Neural cell (in vitro differentiated cells): ENCODE measurements at regions not wholly inside any gene's neighbourhood (a gene's known extent, or its start where the extent isn't known, plus 50 kb on each side); places are given as distances from the start of the nearest gene placed in this dataset.

Source experiments
- EP300 ChIP-seq: fragments of 450-650 bp; conservative IDR thresholded peaks from 2 replicates; pipeline ENCODE4 v1.6.1; 2014; ENCODE audit warnings: antibody characterized with exemption, mild to moderate bottlenecking, moderate library complexity; ENCODE audit not compliant: poor library complexity, severe bottlenecking
- EZH2 ChIP-seq: fragments of 200-600, 300-800 bp; shearing (Covaris generic), sonication (generic); IDR thresholded peaks from 2 replicates; pipeline ENCODE4 v1.6.1; 2014; ENCODE audit warnings: antibody characterized with exemption, low read length, borderline replicate concordance, mild to moderate bottlenecking; ENCODE audit not compliant: insufficient read depth, poor library complexity, severe bottlenecking
- MXI1 ChIP-seq: fragments of 450-650 bp; conservative IDR thresholded peaks from 2 replicates; pipeline ENCODE4 v1.6.1; 2014; ENCODE audit warnings: antibody characterized with exemption, mild to moderate bottlenecking; ENCODE audit not compliant: poor library complexity, severe bottlenecking
- POLR2AphosphoS5 ChIP-seq: IDR thresholded peaks from 2 replicates; pipeline ENCODE4 v1.6.1; 2012
- RAD21 ChIP-seq: fragments of 450-650 bp; conservative IDR thresholded peaks from 2 replicates; pipeline ENCODE4 v1.6.1; 2014; ENCODE audit warnings: antibody characterized with exemption, mild to moderate bottlenecking, moderate library complexity
- SMC3 ChIP-seq: fragments of 450-650 bp; conservative IDR thresholded peaks from 2 replicates; pipeline ENCODE4 v1.6.1; 2014; ENCODE audit warnings: antibody characterized with exemption, mild to moderate bottlenecking, moderate library complexity; ENCODE audit not compliant: poor library complexity
- TAF1 ChIP-seq: IDR thresholded peaks from 2 replicates; pipeline ENCODE4 v1.6.1; 2012; ENCODE audit warnings: low read depth
- TF ChIP-seq, protein P1 (sequence below): fragments of 450-650 bp; IDR thresholded peaks from 2 replicates; pipeline ENCODE4 v1.5.1; 2014; ENCODE audit warnings: antibody characterized with exemption, mild to moderate bottlenecking, moderate library complexity; ENCODE audit not compliant: poor library complexity, severe bottlenecking
- TF ChIP-seq, protein P2 (sequence below): IDR thresholded peaks from 2 replicates; pipeline ENCODE4 v1.6.1; 2012; ENCODE audit warnings: borderline replicate concordance

DNA sequence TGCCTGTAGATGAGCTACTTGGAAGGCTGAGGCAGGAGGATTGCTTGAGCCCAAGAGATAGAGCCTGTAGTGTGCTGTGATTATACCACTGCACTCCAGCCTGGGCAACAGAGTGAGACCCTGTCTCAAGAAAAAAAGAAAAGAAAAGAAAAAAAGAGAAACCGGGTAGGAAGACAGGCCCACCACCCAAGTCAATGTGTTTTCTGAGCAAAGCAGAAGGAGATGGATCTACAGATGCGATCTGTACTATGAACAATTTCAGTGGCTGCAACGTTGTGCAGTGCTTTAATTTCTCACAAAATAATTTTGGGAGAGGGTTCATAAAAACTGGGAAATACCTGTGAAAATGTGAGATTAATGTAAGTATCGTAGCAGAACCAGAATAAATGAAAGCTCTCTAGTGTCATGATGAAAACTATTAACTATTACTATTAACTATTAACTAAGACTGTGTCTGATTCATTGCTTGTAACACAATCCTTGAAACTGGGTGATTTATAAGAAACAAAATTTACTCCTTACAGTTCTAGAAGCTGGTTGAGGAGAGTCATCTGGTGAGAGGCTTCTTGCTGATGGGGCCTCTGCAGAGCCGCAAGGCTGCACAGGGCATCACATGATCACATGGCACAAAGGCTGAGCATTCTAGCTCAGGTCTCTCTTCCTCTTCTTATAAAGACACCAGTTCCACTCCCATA is 233.1 kb upstream of the ZNF217 start:
- TF ChIP-seq EP300 (no peak), POLR2AphosphoS5 (no peak), MXI1 (no peak), SMC3 (no peak), EZH2 (no peak), TAF1 (no peak), RAD21 (no peak)
- TF ChIP-seq, protein P1, sequence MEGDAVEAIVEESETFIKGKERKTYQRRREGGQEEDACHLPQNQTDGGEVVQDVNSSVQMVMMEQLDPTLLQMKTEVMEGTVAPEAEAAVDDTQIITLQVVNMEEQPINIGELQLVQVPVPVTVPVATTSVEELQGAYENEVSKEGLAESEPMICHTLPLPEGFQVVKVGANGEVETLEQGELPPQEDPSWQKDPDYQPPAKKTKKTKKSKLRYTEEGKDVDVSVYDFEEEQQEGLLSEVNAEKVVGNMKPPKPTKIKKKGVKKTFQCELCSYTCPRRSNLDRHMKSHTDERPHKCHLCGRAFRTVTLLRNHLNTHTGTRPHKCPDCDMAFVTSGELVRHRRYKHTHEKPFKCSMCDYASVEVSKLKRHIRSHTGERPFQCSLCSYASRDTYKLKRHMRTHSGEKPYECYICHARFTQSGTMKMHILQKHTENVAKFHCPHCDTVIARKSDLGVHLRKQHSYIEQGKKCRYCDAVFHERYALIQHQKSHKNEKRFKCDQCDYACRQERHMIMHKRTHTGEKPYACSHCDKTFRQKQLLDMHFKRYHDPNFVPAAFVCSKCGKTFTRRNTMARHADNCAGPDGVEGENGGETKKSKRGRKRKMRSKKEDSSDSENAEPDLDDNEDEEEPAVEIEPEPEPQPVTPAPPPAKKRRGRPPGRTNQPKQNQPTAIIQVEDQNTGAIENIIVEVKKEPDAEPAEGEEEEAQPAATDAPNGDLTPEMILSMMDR = no peak
- TF ChIP-seq, protein P2, sequence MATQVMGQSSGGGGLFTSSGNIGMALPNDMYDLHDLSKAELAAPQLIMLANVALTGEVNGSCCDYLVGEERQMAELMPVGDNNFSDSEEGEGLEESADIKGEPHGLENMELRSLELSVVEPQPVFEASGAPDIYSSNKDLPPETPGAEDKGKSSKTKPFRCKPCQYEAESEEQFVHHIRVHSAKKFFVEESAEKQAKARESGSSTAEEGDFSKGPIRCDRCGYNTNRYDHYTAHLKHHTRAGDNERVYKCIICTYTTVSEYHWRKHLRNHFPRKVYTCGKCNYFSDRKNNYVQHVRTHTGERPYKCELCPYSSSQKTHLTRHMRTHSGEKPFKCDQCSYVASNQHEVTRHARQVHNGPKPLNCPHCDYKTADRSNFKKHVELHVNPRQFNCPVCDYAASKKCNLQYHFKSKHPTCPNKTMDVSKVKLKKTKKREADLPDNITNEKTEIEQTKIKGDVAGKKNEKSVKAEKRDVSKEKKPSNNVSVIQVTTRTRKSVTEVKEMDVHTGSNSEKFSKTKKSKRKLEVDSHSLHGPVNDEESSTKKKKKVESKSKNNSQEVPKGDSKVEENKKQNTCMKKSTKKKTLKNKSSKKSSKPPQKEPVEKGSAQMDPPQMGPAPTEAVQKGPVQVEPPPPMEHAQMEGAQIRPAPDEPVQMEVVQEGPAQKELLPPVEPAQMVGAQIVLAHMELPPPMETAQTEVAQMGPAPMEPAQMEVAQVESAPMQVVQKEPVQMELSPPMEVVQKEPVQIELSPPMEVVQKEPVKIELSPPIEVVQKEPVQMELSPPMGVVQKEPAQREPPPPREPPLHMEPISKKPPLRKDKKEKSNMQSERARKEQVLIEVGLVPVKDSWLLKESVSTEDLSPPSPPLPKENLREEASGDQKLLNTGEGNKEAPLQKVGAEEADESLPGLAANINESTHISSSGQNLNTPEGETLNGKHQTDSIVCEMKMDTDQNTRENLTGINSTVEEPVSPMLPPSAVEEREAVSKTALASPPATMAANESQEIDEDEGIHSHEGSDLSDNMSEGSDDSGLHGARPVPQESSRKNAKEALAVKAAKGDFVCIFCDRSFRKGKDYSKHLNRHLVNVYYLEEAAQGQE = no peak
